IMR-90 (cell line): ENCODE measurements at regions not wholly inside any gene's neighbourhood (a gene's known extent, or its start where the extent isn't known, plus 50 kb on each side); places are given as distances from the start of the nearest gene placed in this dataset.

Experiments used
- ATAC-seq: fragments of 200-7000 bp; cut with Tn5 transposase; 2 replicates; pipeline ENCODE4 v1.9.1; 2020; ENCODE audit warnings: low read depth, mild to moderate bottlenecking, moderate library complexity
- BruUV-seq: library from RNA; stranded (reverse); fragments of 400-500 nt; replicated peaks from 2 replicates; lab custom pipeline; 2021; lab: Mats Ljungman, UMichigan
- CTCF ChIA-PET: fragments of 300-600 bp; formaldehyde crosslinking; extraction: SDS; loops from one replicate; lab custom pipeline; 2021; ENCODE audit warnings: antibody characterized with exemption; lab: Yijun Ruan, JAX
- POLR2A ChIA-PET: fragments of 300-600 bp; sonication (Branson Sonifier 250); formaldehyde crosslinking; loops from one replicate; lab custom pipeline; 2022; ENCODE audit warnings: antibody characterized with exemption; ENCODE audit not compliant: unreplicated experiment; lab: Charles Lee
- DNase-seq: peaks from one replicate; pipeline ENCODE4 v3.0.0; 2013
- H2AFZ ChIP-seq: replicated peaks from 2 replicates; pipeline ENCODE3; 2013; ENCODE audit warnings: low read length, mild to moderate bottlenecking; ENCODE audit not compliant: poor library complexity
- H2AK5ac ChIP-seq: 2 replicates; pipeline ENCODE4 v1.6.1; 2013; ENCODE audit warnings: low read depth, low read length, inconsistent platforms
- H2AK9ac ChIP-seq: replicated peaks from 2 replicates; pipeline ENCODE3; 2013; ENCODE audit warnings: mild to moderate bottlenecking, low read depth, low read length, moderate library complexity; ENCODE audit not compliant: poor library complexity
- H2BK120ac ChIP-seq: 2 replicates; pipeline ENCODE4 v1.6.1; 2013; ENCODE audit warnings: low read depth, low read length, inconsistent platforms
- H2BK15ac ChIP-seq: 3 replicates; pipeline ENCODE4 v1.6.1; 2013; ENCODE audit warnings: low read depth, low read length, inconsistent platforms
- H2BK20ac ChIP-seq: 2 replicates; pipeline ENCODE4 v1.6.1; 2013; ENCODE audit warnings: low read depth, mild to moderate bottlenecking, inconsistent platforms, low read length, moderate library complexity
- H2BK5ac ChIP-seq: 2 replicates; pipeline ENCODE4 v1.6.1; 2013; ENCODE audit warnings: mild to moderate bottlenecking, low read depth, low read length, inconsistent platforms; ENCODE audit not compliant: poor library complexity, severe bottlenecking
- H3K14ac ChIP-seq: replicated peaks from 2 replicates; pipeline ENCODE4 v1.6.1; 2013; ENCODE audit warnings: low read depth, low read length, inconsistent platforms
- H3K18ac ChIP-seq: 2 replicates; pipeline ENCODE4 v1.6.1; 2013; ENCODE audit warnings: low read depth, low read length, control low read depth
- H3K23ac ChIP-seq: 2 replicates; pipeline ENCODE4 v1.6.1; 2013; ENCODE audit warnings: low read depth, low read length, inconsistent platforms
- H3K27ac ChIP-seq: 2 replicates; pipeline ENCODE4 v1.5.1; 2013; ENCODE audit warnings: mild to moderate bottlenecking, control low read depth, low read length; ENCODE audit not compliant: insufficient read depth
- H3K27me3 ChIP-seq: 2 replicates; pipeline ENCODE4 v1.6.1; 2013; ENCODE audit warnings: low read length; ENCODE audit not compliant: control insufficient read depth, insufficient read depth
- H3K36me3 ChIP-seq: 2 replicates; pipeline ENCODE4 v1.6.1; 2013; ENCODE audit warnings: low read length, mixed read lengths; ENCODE audit not compliant: control insufficient read depth, insufficient read depth
- H3K4ac ChIP-seq: 2 replicates; pipeline ENCODE4 v1.6.1; 2013; ENCODE audit warnings: low read depth, low read length, inconsistent platforms
- H3K4me1 ChIP-seq: 2 replicates; pipeline ENCODE4 v1.6.1; 2013; ENCODE audit warnings: low read length, mixed read lengths; ENCODE audit not compliant: control insufficient read depth, insufficient read depth
- H3K4me2 ChIP-seq: 2 replicates; pipeline ENCODE4 v1.6.1; 2013; ENCODE audit warnings: low read depth, mild to moderate bottlenecking, control low read depth, low read length, moderate library complexity
- H3K4me3 ChIP-seq: 2 replicates; pipeline ENCODE4 v1.5.1; 2013; ENCODE audit warnings: low read depth, mild to moderate bottlenecking, control low read depth, low read length, moderate library complexity; ENCODE audit not compliant: insufficient read depth
- H3K56ac ChIP-seq: 2 replicates; pipeline ENCODE4 v1.6.1; 2013; ENCODE audit warnings: low read length, inconsistent platforms; ENCODE audit not compliant: insufficient read depth; ENCODE audit errors: extremely low read depth
- H3K79me1 ChIP-seq, 2 experiments: 2 replicates each; pipeline ENCODE4 v1.6.1; 2013; ENCODE audit warnings: low read length in 2 of 2, inconsistent platforms in 1 of 2, low read depth in 1 of 2
- H3K9ac ChIP-seq: 2 replicates; pipeline ENCODE4 v1.6.1; 2013; ENCODE audit warnings: low read depth, low read length, control low read depth
- H3K9me1 ChIP-seq: 2 replicates; pipeline ENCODE4 v1.6.1; 2013; ENCODE audit warnings: low read length, inconsistent platforms; ENCODE audit not compliant: insufficient read depth
- H3K9me3 ChIP-seq: 2 replicates; pipeline ENCODE4 v1.6.1; 2013; ENCODE audit warnings: low read length; ENCODE audit not compliant: control insufficient read depth, insufficient read depth
- H4K20me1 ChIP-seq: 2 replicates; pipeline ENCODE4 v1.6.1; 2013; ENCODE audit warnings: low read length, inconsistent platforms; ENCODE audit not compliant: insufficient read depth
- H4K5ac ChIP-seq: 2 replicates; pipeline ENCODE4 v1.6.1; 2013; ENCODE audit warnings: mild to moderate bottlenecking, low read depth, low read length, control low read depth
- H4K8ac ChIP-seq, 2 experiments: 2 replicates each; pipeline ENCODE4 v1.6.1; 2013; ENCODE audit warnings: low read depth in 2 of 2, low read length in 2 of 2, control low read depth in 1 of 2, inconsistent platforms in 1 of 2
- H4K91ac ChIP-seq: 2 replicates; pipeline ENCODE4 v1.6.1; 2013; ENCODE audit warnings: low read depth, low read length, inconsistent platforms; ENCODE audit not compliant: insufficient read depth
- BHLHE40 ChIP-seq: fragments of 150-350 bp; IDR thresholded peaks from 2 replicates; pipeline ENCODE4 v1.6.1; 2016; ENCODE audit warnings: mild to moderate bottlenecking, low read depth, low read length
- CEBPB ChIP-seq: IDR thresholded peaks from 2 replicates; pipeline ENCODE4 v1.6.1; 2012; ENCODE audit warnings: low read depth, low read length, improper control_type of control experiment
- CTCF ChIP-seq: conservative IDR thresholded peaks from 2 replicates; pipeline ENCODE4 v1.5.1; 2012; ENCODE audit warnings: mild to moderate bottlenecking, low read depth, low read length, improper control_type of control experiment
- MAFK ChIP-seq: IDR thresholded peaks from 2 replicates; pipeline ENCODE4 v1.6.1; 2012; ENCODE audit warnings: low read depth, low read length, improper control_type of control experiment
- MAZ ChIP-seq: IDR thresholded peaks from 2 replicates; pipeline ENCODE4 v1.6.1; 2012; ENCODE audit warnings: low read depth, mild to moderate bottlenecking, low read length, improper control_type of control experiment, moderate library complexity, borderline replicate concordance
- POLR2A ChIP-seq: IDR thresholded peaks from 2 replicates; pipeline ENCODE4 v1.6.1; 2012; ENCODE audit warnings: mild to moderate bottlenecking, low read depth, low read length
- RAD21 ChIP-seq: IDR thresholded peaks from 2 replicates; pipeline ENCODE4 v1.6.1; 2012; ENCODE audit warnings: low read length, improper control_type of control experiment
- RCOR1 ChIP-seq: IDR thresholded peaks from 2 replicates; pipeline ENCODE4 v1.6.1; 2012; ENCODE audit warnings: mild to moderate bottlenecking, low read length, improper control_type of control experiment; ENCODE audit not compliant: insufficient replicate concordance
- RFX5 ChIP-seq: IDR thresholded peaks from 2 replicates; pipeline ENCODE4 v1.8.0; 2012; ENCODE audit warnings: low read depth, mild to moderate bottlenecking, low read length, moderate library complexity
- USF2 ChIP-seq: fragments of 150-350 bp; IDR thresholded peaks from 2 replicates; pipeline ENCODE4 v1.6.1; 2017; ENCODE audit warnings: mild to moderate bottlenecking, antibody characterized with exemption, low read length, low read depth
- WGBS, 2 experiments: methylation state at CpG; one replicate each; pipeline versions ENCODE4 v1.1.5 to v1.1.7; 2013; ENCODE audit warnings: missing lambda C conversion rate in 2 of 2; ENCODE audit not compliant: insufficient read length in 1 of 2; ENCODE audit errors: extremely low coverage in 2 of 2; 5-methylcytosine and 5-hydroxymethylcytosine counted together
- dilution Hi-C: fragments of 300-500 bp; cut with HindIII; formaldehyde crosslinking; loops from one replicate; pipeline ENCODE4 v1.14.3; 2018; ENCODE audit warnings: low sequenced_read_pairs; ENCODE audit not compliant: unreplicated experiment
- in situ Hi-C: fragments of 300-500 bp; cut with MboI; formaldehyde crosslinking; loops from 3 replicates; pipeline ENCODE4 v1.14.3; 2019; ENCODE audit warnings: low sequenced_read_pairs, inconsistent platforms, mixed read lengths
- intact Hi-C: fragments of 100-400 bp; cut with micrococcal nuclease; formaldehyde crosslinking; loops from 2 replicates; pipeline ENCODE4 v1.10.0; 2022

- H3K4ac ChIP-seq = no peak overlapping the region
- no peaks in the 10 kb centered on the region for H3K4me1 ChIP-seq
- no peaks in the 10 kb centered on the region for H3K27me3 ChIP-seq
- no peak overlapping the region for H3K56ac ChIP-seq
- ChIA-PET CTCF (no interaction called here), POLR2A (no interaction called here)
- H3K14ac ChIP-seq = no peak overlapping the region
- intact Hi-C loops (no loop called here), in situ Hi-C loops (no loop called here), dilution Hi-C loops (no loop called here)
- no peak overlapping the region for H3K18ac ChIP-seq
- no peak overlapping the region for H4K8ac ChIP-seq
- ATAC-seq (no peak), DNase-seq (no peak)
- H2AFZ ChIP-seq = no peak overlapping the region
- no peak overlapping the region for H2BK20ac ChIP-seq
- H2BK5ac ChIP-seq = no peak overlapping the region
- peaks cover 10% of the 10 kb centered on the region for H3K9me3 ChIP-seq
- H4K20me1 ChIP-seq = no peaks in the 10 kb centered on the region
- no peak overlapping the region for H2BK15ac ChIP-seq
- H3K36me3 ChIP-seq = no peaks in the 10 kb centered on the region
- no peak overlapping the region for H3K4me3 ChIP-seq
- H2AK9ac ChIP-seq = no peak overlapping the region
- H3K9me1 ChIP-seq = no peaks in the 10 kb centered on the region
- H2BK120ac ChIP-seq = no peak overlapping the region
- H4K5ac ChIP-seq = no peak overlapping the region
- WGBS, 2 experiments = no CpG with 5 or more reads among the region's 4 CpGs
- no peak overlapping the region for H3K23ac ChIP-seq
- no peaks in the 10 kb centered on the region for H3K79me1 ChIP-seq
- BruUV-seq = no TSS peak
- H3K27ac ChIP-seq = no peak overlapping the region
- no peak overlapping the region for H2AK5ac ChIP-seq
- H3K4me2 ChIP-seq = no peak overlapping the region
- TF ChIP-seq BHLHE40 = no peak
- no peak for TF ChIP-seq RCOR1
- no peak for TF ChIP-seq MAFK
- no peak for TF ChIP-seq CTCF
- no peak for TF ChIP-seq CEBPB
- no peak for TF ChIP-seq USF2
- no peak for TF ChIP-seq MAZ
- no peak for TF ChIP-seq POLR2A
- no peak for TF ChIP-seq RFX5
- no peak for TF ChIP-seq RAD21
- no peak overlapping the region for H3K9ac ChIP-seq
- no peak overlapping the region for H4K91ac ChIP-seq
These were observed 437.9 kb upstream of the PLXNA2 start for GRCh38 chr1:208681878-208682663.
